Islet of Langerhans (tissue), 1 donor: ENCODE measurements at regions not wholly inside any gene's neighbourhood (a gene's known extent, or its start where the extent isn't known, plus 50 kb on each side); places are given as distances from the start of the nearest gene placed in this dataset.
A peak's percentile ranks its signal among the peaks of the same experiment; 100 is the strongest.
"Not testable (repeated sequence)": the region's sequence is repeated elsewhere in the genome, so short reads cannot be mapped to it uniquely, and the experiment has no call there.

Source experiments
- FAIRE-seq: peaks from one replicate; lab custom pipeline; 2011; peaks lifted over from hg19 to GRCh38; lab: Jason Lieb, UNC

DNA sequence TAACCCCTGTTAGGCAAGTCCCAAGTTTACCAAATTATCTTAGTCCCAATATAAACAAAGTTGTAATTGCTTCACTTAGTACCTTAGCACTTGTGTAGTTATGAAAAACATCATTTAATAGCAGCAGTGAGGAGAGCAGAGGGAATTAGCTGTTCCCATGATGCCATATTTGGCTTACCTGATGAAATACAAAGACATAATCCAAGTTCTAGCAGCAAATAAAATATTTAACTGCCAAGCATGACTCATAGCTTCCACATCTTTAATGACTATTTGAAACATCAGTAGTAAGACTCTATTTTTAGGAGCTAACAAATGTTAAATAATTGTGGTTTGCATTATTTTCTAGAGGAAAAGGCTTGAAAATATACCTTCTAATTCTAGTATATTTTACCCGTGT lies 94.0 kb upstream of the MCHR2 start:
- peak; percentile 55 for FAIRE-seq

DNA sequence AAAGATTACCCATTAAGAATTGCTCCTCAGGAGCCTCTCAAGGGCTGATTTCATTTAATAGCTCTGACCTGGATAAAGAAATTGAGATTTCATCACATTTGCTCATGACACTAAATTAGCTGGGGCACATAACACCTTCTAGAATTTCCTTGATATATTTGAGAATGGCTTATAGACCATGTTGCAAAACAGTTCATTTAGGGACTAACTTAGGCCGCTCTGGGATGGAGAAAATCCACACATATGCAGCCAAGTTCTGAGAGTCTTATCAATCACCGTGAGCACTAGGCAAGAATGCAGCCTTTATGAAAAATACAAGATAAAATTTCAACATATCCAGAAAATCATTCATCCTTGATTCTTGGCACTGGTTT lies 91.0 kb upstream of the MCHR2 start:
- no peak for FAIRE-seq

DNA sequence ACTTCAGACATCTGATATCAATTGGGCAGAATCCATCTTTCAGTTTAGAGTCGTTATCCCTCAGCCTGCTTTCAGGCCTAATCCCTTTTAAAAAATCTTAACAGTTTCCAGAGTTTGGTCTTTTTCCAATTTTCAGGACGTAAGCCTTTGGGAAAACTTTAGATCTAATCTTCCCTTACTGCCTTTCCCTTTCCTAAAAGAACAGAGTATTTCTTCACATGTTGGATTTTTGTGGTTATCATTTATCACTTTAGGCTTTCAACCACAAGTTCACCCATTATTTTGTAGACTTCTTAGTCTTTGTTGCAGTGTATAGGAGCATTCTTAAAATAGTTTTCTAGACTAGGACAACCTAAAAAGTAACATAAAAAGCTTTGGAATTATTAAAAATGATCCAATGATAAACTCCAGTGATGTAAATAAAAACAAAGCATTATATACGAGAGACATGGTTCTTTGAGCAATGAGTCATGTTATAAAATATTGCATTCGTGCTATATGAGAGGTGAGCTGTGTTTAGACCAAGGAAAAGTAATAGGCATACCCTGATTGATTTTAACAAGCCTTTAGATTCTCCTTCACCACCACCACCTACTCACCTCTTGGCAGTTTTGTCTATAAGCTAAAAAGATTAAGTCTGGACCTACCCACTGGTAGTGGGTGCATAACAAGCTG lies 90.4 kb upstream of the MCHR2 start:
- no peak for FAIRE-seq

DNA sequence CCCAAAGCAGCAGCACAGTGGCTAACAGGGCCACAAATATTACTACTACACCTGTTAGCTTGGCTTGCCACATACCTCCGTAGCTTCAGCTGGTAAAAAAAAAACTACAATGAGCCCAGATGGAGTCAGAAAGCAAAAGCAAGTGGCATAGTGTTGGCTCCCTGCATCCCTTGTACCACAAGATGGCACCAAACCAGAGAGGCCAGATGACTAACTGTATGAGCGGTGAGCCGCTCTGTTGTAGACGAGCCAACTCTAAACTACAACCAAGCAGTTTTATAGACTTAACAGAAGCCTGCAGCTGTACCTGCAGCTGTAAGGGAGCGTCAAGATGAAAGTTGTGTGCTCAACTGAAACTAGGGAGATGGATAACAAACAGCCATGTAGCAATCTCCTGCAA lies 84.5 kb upstream of the MCHR2 start:
- FAIRE-seq: no peak

DNA sequence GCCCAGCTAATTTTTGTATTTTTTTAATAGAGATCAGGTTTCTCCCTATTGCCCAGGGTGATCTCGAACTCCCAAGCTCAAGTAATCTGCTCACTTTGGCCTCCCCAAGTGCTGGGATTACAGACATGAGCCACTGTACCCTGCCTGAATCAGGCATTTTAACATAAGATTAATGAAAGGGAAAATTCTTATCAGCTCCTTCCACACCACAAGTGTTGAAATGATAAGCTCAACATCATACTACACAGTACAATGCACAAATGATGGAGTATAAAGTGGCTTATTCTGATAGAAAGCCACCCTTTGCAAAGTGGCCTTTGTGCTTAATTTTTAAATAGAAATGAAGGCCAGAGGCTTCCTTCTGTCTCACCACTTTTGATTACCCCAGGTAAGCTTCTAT lies 71.3 kb upstream of the MCHR2 start:
- FAIRE-seq: no peak

DNA sequence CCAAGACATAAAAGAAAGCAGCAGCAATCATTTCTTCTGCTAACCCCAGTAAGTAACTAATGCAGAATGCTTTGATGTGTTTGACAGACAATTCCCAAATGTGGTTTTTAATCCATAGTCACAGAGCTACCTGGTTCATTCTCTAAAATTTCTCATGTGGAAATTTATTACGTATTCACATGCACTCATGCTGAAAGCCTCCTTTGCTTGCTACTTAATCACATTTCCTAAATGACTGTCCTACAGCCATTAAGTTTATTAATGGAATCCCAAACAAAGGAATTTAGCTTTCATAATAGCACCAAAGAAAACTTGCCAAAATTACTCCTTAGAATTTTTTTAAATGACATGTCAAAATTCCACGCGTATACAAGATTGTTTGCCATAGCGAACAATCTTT lies 68.6 kb upstream of the MCHR2 start:
- no peak for FAIRE-seq

DNA sequence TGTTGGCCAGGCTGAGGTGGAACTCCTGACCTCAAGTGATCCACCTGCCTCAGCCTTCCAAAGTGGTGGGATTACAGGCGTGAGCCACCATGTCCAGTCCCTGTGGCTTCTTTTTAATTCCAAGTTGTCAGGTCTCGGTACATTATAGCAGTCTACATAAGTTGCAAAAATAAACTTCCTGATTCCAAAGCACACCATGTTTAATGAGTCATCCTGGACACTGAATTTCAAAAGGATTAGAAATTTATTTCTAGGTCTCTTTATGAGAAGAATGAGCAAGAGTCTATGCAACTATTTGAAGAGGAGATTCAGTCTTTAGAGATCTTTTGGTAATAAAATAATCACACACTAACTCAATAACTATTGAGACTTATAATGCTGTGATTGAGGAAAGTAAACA lies 63.9 kb upstream of the MCHR2 start:
- no peak for FAIRE-seq

DNA sequence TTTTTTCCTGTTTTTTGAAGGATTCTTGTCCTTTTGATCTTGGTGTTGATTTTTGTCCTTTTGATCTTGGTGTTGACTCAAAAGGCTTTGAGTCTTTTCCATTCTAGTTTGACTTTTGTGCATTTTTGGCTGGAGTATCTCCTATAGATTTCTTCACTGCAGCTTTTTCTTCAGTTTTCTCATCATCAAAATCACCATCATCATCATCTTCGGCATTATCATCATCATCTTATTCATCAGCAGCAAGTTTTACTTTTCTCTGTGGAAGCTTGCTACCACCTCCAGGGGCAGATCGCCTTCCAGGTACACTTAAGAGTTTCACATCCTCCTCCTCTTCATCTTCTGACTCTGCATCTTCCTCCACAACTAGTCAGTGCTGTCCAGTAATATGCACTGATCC lies 56.5 kb upstream of the MCHR2 start:
- no peak for FAIRE-seq

DNA sequence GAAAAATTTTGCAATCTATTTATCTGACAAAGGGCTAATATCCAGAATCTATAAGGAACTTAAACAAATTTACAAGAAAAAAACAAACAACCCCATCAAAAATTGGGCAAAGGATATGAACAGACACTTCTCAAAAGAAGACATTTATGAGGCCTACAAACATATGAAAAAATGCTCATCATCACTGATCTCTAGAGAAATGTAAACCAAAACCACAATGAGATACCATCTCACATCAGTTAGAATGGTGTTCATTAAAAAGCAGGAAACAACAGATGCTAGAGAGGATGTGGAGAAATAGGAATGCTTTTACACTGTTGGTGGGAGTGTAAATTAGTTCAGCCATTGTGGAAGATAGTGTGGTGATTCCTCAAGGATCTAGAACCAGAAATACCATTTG lies 49.9 kb upstream of the MCHR2 start:
- FAIRE-seq: not testable (repeated sequence)
